Dendritic cell treated with granulocyte-macrophage colony-stimulating factor and Interleukin-4, amounts not matched to agents 40 ng/mL and 50 ng/mL, for 4 days (primary cell): ENCODE measurements at regions not wholly inside any gene's neighbourhood (a gene's known extent, or its start where the extent isn't known, plus 50 kb on each side); places are given as distances from the start of the nearest gene placed in this dataset.
"Not testable (repeated sequence)": the region's sequence is repeated elsewhere in the genome, so short reads cannot be mapped to it uniquely, and the experiment has no call there.

ENCODE experiments used
- H3K27ac Mint-ChIP-seq: one replicate; pipeline ENCODE4 v1.8.0; 2022; ENCODE audit warnings: mild to moderate bottlenecking, mixed read lengths
- H3K27me3 Mint-ChIP-seq: one replicate; pipeline ENCODE4 v1.8.0; 2022; ENCODE audit warnings: mild to moderate bottlenecking, mixed read lengths
- H3K36me3 Mint-ChIP-seq: one replicate; pipeline ENCODE4 v1.8.0; 2022; ENCODE audit warnings: low read depth, mixed read lengths
- H3K4me1 Mint-ChIP-seq: one replicate; pipeline ENCODE4 v1.8.0; 2022; ENCODE audit warnings: low read depth, mixed read lengths
- H3K4me3 Mint-ChIP-seq: one replicate; pipeline ENCODE4 v1.8.0; 2022; ENCODE audit warnings: mild to moderate bottlenecking, moderate library complexity, mixed read lengths
- H3K9me3 Mint-ChIP-seq: one replicate; pipeline ENCODE4 v1.8.0; 2022; ENCODE audit warnings: mixed read lengths
- intact Hi-C: fragments of 100-400 bp; cut with micrococcal nuclease; formaldehyde crosslinking; loops from one replicate; pipeline ENCODE4 v1.15.0; 2022

DNA sequence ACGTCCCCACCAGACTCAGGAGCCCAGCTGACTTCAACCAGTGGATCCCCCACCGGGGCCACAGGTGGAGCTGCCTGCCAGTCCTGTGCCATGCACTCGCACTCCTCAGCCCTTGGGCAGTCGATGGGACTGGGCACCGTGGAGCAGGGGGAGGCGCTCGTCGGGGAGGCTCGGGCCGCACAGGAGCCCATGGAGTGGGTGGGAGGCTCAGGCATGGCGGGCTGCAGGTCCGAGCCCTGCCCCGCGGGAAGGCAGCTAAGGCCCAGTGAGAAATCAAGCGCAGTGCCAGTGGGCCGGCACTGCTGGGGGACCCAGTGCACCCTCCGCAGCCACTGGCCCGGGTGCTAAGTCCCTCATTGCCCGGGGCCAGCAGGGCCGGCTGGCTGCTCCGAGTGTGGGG is 52.3 kb upstream of the LRRC30 start:
- H3K27me3 Mint-ChIP-seq, H3K36me3 Mint-ChIP-seq, H3K9me3 Mint-ChIP-seq, H3K4me3 Mint-ChIP-seq, H3K4me1 Mint-ChIP-seq, H3K27ac Mint-ChIP-seq: not testable (repeated sequence)
- intact Hi-C loops, result loop anchor here (10.0 kb wide), 1 partner anchor 254 kb away; no protein-coding TSS in a partner anchor

GRCh38 chr18:7177116-7177744 is 53.7 kb upstream of the LRRC30 start:
- H3K27me3 Mint-ChIP-seq, result no peaks in the 10 kb centered on the region
- H3K9me3 Mint-ChIP-seq, result no peaks in the 10 kb centered on the region
- intact Hi-C loops, result loop anchor here (10.0 kb wide), 1 partner anchor 252 kb away; no protein-coding TSS in a partner anchor
- H3K4me3 Mint-ChIP-seq, result no peak overlapping the region
- no peak overlapping the region for H3K27ac Mint-ChIP-seq
- H3K36me3 Mint-ChIP-seq, result no peaks in the 10 kb centered on the region
- H3K4me1 Mint-ChIP-seq, result no peaks in the 10 kb centered on the region

GRCh38 chr18:7174344-7175095 is 56.4 kb upstream of the LRRC30 start:
- no peaks in the 10 kb centered on the region for H3K9me3 Mint-ChIP-seq
- no peaks in the 10 kb centered on the region for H3K4me1 Mint-ChIP-seq
- intact Hi-C loops, result loop anchor here (10.0 kb wide), 1 partner anchor 250 kb away; no protein-coding TSS in a partner anchor
- no peak overlapping the region for H3K27ac Mint-ChIP-seq
- no peaks in the 10 kb centered on the region for H3K27me3 Mint-ChIP-seq
- no peaks in the 10 kb centered on the region for H3K36me3 Mint-ChIP-seq
- no peak overlapping the region for H3K4me3 Mint-ChIP-seq

- Mint-ChIP-seq H3K4me3 (no peak overlapping the region), H3K36me3 (no peaks in the 10 kb centered on the region), H3K27ac (no peak overlapping the region), H3K27me3 (no peaks in the 10 kb centered on the region), H3K9me3 (no peaks in the 10 kb centered on the region), H3K4me1 (no peaks in the 10 kb centered on the region)
- intact Hi-C loops, result loop anchor here (10.0 kb wide), 1 partner anchor 248 kb away; no protein-coding TSS in a partner anchor
Measured at GRCh38 chr18:7173216-7173615, 55.6 kb upstream of the LAMA1 start.

- Mint-ChIP-seq H3K4me3 (no peak overlapping the region), H3K27me3 (no peaks in the 10 kb centered on the region), H3K4me1 (no peaks in the 10 kb centered on the region), H3K27ac (no peak overlapping the region), H3K9me3 (no peaks in the 10 kb centered on the region), H3K36me3 (no peaks in the 10 kb centered on the region)
- intact Hi-C loops, result loop anchor here (10.0 kb wide), 1 partner anchor 248 kb away; no protein-coding TSS in a partner anchor
Measured at GRCh38 chr18:7172611-7173010, 55.0 kb upstream of the LAMA1 start.

- no peak overlapping the region for H3K27ac Mint-ChIP-seq
- no peak overlapping the region for H3K4me3 Mint-ChIP-seq
- intact Hi-C loops, result loop anchor here (10.0 kb wide), 1 partner anchor 245 kb away; no protein-coding TSS in a partner anchor
- no peaks in the 10 kb centered on the region for H3K4me1 Mint-ChIP-seq
- no peaks in the 10 kb centered on the region for H3K36me3 Mint-ChIP-seq
- H3K27me3 Mint-ChIP-seq, result no peaks in the 10 kb centered on the region
- H3K9me3 Mint-ChIP-seq, result no peaks in the 10 kb centered on the region
Measured at GRCh38 chr18:7170292-7170691, 52.7 kb upstream of the LAMA1 start.

DNA sequence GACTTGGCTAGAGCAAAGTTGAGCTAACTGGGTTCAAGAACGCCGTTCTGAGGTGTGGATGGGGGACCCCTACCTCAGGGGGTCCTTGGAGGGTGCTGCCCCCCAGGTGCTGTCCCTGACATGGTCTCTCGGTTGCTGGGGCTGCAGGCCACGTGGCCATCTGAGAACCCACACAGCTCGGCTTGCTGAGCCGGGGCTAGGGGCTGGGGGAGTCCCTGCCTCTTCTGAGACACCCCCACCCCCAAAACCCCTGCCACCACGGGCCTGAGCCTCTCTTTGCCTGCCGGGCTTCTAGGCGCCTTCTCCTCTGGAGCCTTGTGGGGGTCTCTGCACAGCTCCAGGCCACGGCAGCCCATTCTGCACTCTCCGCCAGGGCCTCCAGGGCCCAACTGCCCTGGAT is 52.0 kb upstream of the LAMA1 start:
- Mint-ChIP-seq H3K4me3 (no peak overlapping the region), H3K27me3 (no peaks in the 10 kb centered on the region), H3K27ac (no peak overlapping the region), H3K36me3 (no peaks in the 10 kb centered on the region), H3K9me3 (no peaks in the 10 kb centered on the region), H3K4me1 (no peaks in the 10 kb centered on the region)
- intact Hi-C loops, result no loop called here

DNA sequence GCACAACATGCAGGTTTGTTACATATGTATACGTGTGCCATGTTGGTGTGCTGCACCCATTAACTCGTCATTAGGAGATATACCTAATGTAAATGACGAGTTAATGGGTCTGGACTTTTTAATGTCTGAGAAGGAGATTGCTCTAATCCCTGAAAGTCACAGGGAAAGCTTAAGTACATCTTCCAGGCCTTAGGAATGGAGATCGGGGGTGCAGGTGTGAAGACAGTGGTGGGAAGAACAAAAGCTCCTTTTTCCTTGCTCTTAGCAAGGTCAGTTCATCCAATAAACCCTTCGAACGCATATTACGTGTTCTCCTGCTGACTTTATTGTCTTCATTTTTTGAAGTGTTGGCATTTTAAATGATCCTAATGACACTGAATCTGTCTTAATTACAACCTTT is 50.8 kb upstream of the LAMA1 start:
- Mint-ChIP-seq H3K27ac (no peak overlapping the region), H3K27me3 (no peaks in the 10 kb centered on the region), H3K36me3 (no peaks in the 10 kb centered on the region), H3K4me3 (no peak overlapping the region), H3K9me3 (no peaks in the 10 kb centered on the region), H3K4me1 (no peaks in the 10 kb centered on the region)
- intact Hi-C loops, result no loop called here
